Fibroblast of the aortic adventitia (primary cell): ENCODE measurements at regions not wholly inside any gene's neighbourhood (a gene's known extent, or its start where the extent isn't known, plus 50 kb on each side); places are given as distances from the start of the nearest gene placed in this dataset.

Source experiments
- DNase-seq: peaks from one replicate; pipeline ENCODE4 v3.0.0-alpha.2; 2010; ENCODE audit warnings: low read depth
- H3K4me3 ChIP-seq: 2 replicates; pipeline ENCODE4 v1.5.1; 2011; ENCODE audit warnings: low read depth, mild to moderate bottlenecking, control low read depth, low read length, moderate library complexity
- TF ChIP-seq, protein P1 (sequence below): IDR thresholded peaks from 2 replicates; pipeline ENCODE4 v1.5.1; 2011; ENCODE audit warnings: mild to moderate bottlenecking, low read length, control low read depth, inconsistent platforms; ENCODE audit not compliant: insufficient read depth

DNA sequence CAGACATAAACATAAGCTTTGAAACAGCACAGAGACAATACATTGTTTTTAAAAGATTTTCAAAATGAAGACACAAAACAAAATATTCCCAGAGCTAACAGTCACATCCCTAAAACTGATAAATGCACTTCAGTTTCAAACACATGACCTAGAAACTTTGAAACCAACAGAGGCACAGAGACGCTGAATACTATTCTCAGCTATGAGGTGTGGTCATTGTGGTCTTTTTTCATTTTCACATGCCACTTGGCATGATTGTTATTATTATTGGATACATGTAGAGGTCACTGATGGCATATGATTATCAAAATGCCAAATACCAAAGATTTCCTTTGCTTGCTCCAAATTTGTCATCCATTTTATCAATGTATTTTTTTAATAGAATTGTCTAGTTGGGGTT is 306.9 kb downstream of the QKI start:
- TF ChIP-seq, protein P1, sequence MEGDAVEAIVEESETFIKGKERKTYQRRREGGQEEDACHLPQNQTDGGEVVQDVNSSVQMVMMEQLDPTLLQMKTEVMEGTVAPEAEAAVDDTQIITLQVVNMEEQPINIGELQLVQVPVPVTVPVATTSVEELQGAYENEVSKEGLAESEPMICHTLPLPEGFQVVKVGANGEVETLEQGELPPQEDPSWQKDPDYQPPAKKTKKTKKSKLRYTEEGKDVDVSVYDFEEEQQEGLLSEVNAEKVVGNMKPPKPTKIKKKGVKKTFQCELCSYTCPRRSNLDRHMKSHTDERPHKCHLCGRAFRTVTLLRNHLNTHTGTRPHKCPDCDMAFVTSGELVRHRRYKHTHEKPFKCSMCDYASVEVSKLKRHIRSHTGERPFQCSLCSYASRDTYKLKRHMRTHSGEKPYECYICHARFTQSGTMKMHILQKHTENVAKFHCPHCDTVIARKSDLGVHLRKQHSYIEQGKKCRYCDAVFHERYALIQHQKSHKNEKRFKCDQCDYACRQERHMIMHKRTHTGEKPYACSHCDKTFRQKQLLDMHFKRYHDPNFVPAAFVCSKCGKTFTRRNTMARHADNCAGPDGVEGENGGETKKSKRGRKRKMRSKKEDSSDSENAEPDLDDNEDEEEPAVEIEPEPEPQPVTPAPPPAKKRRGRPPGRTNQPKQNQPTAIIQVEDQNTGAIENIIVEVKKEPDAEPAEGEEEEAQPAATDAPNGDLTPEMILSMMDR, result no peak
- no peak overlapping the region for H3K4me3 ChIP-seq
- no peak for DNase-seq

DNA sequence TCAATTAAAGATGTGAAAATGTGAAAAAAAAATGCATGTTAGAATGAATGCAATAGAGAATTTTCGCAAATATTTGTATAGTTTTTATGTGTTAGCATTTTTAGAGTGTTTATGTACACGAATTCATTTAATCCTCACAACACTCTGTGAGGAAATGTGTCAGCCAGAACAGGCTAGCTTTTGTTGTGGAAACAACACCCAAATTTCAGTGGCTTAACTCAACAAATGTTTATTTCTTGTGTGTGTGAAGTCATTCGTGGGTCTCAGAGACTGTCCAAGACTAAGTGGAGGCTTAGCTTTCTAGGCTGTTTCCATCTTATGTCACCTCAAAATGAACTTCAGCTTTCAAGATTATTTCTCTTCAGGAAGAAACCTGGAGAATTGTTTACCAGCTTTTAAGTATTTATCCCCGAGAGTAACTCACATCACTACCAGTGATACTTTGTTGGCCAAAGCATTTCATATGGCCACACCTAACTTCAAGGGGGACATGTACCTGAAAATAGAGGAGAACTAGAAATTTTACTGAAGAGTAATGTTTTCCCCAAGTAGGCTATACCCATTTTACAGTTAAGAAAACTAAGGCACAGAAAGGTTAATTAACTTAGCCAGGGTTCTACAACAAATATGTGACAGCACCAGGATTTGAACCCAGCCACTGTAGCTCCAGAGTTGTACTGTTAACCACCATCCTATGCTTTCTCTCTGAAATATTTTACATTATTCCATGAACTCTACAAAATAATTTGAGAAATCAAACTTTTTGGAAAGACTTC is 306.1 kb downstream of the QKI start:
- DNase-seq, result no peak
- no peak overlapping the region for H3K4me3 ChIP-seq
- TF ChIP-seq, protein P1, result no peak

DNA sequence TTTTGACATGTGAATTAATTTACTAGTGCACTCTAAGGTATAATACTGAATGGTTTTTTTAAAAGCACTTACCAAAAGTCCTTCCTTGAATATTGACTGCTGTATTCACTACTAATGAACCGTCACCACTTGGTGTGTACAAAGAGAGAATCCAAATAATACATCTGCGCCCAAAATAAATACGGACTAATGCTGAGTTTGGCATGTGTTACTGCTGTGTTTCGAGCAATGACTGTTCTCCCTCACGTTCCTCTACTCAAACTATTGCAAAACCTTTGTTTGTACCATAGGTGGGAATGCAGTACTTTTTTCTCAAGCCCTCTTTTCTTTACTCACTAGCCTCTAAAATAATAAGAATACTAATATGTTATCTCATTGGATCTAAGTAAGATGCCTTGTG is 305.5 kb downstream of the QKI start:
- no peak for DNase-seq
- TF ChIP-seq, protein P1, result no peak
- no peak overlapping the region for H3K4me3 ChIP-seq

DNA sequence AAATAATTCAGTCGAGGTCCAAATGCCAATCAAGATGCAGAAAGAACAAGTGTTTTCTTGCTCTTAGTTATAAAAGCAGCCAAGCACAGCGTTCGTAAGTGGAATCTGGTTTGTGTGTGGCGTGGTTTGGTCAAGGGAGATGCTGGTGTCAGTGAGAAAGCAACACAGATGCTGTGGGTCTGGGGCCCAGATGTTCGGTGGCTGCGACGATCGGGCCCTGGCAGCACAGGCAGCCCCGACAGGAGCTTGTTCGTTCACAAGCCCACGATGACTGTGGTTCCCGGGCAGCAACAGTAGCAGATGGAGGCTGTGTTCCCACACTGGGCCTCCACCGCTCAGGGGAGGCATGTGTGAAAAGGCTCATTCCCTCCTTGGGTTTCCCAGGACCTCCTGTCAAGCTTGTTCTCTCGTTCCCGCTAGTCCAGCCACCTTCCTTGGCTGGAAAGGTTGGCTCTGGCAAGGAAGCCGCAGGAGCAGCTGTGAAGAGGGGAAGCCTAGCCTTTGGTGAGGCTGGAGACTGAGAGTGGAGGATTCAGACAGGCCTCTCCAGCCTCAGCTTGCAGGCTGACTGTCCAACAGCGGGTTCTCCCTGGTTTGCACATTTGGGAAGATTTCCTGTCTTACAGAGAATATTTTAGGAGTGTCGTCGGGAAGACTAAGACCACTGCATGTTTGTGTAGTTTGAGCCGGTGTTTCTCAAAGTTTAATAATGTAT is 304.7 kb downstream of the QKI start:
- TF ChIP-seq, protein P1, result no peak
- no peak for DNase-seq
- no peak overlapping the region for H3K4me3 ChIP-seq

DNA sequence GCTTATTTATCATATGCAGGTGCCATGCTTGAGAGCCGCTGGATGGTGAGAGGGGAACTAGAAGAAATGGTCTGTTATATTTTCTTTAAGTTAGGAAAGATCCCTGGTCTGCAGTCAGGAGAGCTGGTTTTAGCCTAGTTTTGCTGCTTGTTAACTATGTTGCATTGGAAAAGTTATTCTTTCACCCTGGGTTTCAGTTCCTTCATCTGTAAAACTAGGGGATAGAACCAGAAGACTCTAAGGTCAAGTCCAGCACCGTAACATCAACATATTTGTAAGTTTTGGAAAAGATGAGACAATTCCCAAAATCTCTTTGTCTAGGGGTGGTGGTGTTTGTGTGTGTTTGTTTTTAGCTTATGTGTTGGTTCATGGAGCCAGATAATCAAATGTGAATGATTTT is 304.0 kb downstream of the QKI start:
- no peak for DNase-seq
- TF ChIP-seq, protein P1, result no peak
- H3K4me3 ChIP-seq, result no peak overlapping the region

DNA sequence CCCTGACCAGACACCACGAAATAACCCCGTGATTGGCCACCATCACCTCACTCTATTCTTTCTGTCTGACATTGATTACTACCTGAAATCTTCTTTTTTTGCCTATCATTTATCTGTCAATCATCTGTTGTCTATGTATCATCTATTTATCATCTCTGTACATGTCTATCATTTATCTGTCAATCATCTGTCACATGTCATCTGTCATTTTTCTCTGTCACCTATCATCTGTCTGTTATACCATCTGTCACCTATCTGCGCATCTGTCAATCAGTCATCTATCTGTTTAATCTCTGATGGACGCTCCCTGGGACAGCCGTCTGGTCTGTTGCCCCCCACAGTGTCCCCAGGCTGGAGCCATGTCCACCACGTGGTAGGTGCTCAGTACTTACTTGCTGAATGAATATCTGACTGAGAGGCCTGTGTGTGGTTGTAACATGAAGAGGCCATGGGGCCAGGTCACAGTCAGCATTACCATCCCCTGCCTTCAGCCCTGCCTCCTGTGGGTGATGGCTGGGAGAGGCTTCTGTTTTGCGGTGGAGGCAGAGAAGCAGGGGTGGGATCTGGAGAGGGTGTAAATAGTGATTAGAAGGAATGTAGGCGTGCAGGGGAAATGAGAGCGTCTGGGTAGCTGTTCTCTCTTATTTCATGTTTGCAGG is 302.7 kb downstream of the QKI start:
- no peak overlapping the region for H3K4me3 ChIP-seq
- DNase-seq, result no peak
- TF ChIP-seq, protein P1, result no peak
